GM21786 (cell line): ENCODE measurements at regions not wholly inside any gene's neighbourhood (a gene's known extent, or its start where the extent isn't known, plus 50 kb on each side); places are given as distances from the start of the nearest gene placed in this dataset.

ENCODE experiments used
- ATAC-seq: cut with Tn5 transposase; IDR thresholded peaks from one replicate; pipeline ENCODE4 v1.9.1; 2021; ENCODE audit not compliant: unreplicated experiment

DNA sequence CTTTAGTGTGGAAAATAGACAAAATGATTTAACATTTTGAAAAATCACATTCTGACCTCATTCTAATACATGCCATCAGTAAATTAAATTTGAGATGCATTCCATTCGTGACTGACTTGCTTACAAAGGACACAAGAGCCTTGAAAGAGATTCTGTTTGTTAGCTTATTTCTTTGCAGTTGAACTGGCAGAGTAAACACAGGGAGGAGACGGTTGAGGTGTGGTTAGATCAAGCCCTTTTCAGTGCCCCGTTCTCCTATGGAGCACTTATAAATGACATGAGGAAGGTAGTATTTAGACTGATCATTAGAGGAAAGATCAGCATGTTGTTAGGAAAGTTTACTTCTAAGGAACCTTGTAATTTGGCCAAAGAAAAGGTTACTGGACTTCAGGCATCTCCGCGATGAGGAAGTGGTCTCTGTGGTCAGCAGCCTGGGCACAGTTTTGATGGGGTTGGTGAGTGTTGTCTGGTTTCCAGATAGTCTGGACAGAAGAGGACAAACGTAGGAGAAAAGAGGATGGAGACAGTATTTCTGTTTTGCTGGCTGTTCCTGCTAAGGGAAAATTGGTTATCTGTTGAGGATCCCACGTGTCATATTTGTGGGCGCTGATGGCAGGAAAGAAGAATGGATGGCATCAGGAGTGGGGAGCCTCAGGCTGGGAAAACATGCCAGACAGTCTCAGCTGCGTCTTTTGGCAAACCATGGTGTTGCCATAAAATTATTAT lies 328.9 kb upstream of the TBL1XR1 start:
- ATAC-seq, result no peak

DNA sequence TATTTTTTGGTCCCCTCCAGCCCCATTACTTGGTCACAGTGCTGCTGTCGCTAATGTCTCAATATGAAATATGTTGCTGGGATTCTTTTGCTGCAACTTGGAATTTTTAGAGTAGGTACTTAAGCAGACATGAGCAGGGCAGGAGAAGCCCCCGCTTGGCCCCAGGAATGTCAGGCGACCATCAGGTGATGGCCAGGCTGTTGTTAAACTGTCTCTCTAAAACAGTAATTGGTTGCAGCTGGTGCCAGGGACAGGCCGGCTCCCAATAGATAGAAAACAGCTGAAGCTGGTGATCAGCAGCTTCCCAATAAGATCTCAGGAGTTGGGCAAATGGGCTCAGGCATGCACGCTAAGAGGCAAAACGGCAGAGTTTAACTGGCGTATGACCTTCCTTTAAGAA lies 329.9 kb upstream of the TBL1XR1 start:
- ATAC-seq, result no peak

DNA sequence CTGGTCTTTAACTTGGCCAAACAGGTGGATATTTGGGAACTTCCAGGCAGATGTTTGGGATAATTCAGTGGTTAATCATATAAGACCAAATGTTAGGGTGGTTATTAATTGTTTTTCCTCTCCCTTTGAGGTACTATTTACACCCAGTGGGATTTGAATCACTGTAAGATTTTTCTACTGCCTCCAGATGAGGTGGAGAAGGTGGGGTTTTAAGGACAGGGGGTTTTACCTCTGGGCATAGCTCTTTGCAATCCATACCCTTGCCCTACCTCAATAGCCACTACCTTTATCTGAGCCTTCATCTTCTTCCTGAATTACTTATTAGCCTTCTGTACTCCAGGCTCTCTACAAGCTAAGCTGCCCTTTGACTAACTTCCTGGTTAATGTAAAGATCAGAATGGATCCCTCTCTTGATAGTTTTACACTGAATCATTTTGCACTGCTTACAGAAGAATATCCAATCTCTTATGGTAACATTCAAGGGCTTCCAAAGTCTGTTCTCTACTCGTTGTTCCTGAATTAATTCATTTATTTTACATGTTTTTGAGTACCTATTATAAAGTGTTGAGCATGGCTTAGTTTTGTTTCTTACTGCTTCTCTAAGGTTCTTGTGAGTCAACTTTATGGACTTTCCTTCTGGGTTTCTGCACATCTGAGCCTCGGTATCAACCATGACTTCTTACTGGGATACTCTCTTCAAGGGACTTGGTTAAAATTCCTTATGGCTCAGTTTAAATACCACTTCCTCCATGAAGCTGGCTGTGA lies 331.2 kb upstream of the TBL1XR1 start:
- ATAC-seq, result no peak

DNA sequence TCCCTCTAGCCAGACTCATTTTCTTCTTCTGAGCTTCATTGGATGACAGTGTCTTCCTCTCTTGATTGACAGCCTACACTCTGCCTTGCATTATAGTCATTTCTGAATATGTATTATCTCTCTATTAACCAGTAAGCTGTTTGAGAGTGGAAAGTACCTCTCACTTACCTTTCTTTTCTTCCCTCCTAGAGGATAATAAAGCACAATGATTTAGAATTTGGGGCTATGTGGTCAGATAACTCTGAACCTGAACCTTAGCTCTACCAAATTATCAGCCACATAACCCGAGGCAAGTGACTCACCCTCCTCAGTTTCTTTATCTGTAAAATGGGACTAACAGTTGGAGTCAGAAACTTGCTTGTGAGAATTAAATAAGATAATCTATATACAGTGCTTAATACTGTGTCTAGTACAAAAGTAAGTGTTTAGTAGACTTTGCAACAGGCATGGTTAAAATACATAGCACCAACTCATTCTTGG lies 331.8 kb upstream of the TBL1XR1 start:
- ATAC-seq, result no peak

DNA sequence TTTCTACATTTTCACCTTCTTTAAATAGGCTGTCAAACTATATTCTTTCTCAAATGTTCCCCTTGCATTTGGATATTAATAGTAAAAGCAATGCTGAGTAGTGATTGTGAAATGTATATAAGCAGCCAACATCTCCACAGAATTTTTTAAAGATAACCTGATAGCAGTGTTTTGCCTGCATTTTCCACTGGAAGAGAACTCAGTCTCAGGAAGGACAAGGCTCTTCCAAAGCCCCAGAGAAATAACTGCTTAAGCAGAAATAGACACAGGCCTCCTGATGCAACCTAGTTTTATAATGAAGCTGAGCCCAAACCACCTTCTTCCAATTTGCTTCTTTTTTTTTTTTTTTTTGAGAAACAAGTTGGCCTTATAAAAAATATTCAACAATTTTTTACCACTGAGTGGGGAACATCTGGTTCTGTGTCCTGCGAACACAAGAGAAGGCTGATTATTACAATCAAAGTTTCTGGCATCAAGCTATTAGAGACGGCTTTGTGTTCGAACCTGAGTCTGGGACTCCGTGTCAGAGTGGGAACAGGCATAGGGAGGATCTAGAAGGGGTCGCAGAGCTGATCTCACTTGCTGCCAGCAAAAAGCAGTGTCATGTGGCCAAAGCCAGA lies 332.5 kb upstream of the TBL1XR1 start:
- ATAC-seq, result no peak

DNA sequence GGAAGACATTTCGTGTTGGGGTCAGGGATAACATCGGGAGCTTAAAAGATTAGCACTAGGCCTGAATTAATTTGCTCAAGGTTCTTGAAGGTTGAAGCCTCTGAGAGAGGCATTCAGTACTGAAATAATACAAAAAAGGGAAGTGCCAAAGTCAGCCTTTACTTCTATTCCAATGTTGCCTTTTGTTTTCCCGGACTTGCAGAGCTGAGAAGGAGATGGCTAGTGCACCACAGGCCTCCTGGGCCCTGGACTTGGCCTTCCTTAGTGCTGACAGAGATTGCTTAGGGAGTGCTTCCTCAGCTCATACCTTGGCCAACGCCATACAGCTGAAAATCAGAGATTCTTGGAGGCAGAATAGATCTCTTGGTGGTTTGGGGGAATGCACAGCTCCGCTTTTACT lies 333.6 kb upstream of the TBL1XR1 start:
- ATAC-seq, result no peak

DNA sequence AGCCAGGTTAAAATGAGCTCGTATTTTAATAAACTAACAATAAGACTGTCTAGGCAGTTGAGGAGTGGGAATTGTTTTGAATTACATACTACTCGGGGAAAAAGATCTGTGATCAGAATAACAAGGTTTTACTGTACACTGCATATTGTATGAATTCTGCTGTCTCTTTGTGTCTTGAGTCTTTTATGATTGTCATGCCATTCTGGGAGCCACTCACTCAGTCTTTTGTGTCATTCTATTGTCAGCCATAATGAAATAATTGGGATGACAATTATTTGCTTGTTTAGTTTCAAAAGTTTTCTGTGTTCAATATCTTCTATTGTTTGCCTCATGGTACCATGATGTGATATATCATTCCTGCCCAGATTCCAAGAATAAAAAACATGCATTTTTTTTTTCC lies 339.6 kb upstream of the TBL1XR1 start:
- no peak for ATAC-seq

DNA sequence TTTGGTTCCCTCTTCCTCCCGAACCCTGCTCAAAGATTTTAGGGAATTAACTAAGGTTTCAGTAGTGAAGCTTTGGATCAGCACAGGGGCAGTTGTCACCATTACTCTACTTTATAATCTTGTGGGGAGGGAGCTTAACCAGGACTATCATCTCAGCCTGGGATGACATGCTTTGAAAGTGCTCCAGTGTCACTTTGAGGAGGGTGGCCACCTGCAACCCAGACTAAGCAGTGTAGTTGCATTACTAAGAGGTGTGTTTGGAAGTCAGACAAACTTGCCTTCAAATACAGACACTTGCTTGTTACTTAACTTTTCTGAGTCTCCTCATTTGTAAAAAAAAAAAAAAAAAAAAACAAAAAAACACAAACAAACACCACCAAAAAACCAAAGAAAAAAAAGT lies 340.3 kb upstream of the TBL1XR1 start:
- ATAC-seq, result no peak

DNA sequence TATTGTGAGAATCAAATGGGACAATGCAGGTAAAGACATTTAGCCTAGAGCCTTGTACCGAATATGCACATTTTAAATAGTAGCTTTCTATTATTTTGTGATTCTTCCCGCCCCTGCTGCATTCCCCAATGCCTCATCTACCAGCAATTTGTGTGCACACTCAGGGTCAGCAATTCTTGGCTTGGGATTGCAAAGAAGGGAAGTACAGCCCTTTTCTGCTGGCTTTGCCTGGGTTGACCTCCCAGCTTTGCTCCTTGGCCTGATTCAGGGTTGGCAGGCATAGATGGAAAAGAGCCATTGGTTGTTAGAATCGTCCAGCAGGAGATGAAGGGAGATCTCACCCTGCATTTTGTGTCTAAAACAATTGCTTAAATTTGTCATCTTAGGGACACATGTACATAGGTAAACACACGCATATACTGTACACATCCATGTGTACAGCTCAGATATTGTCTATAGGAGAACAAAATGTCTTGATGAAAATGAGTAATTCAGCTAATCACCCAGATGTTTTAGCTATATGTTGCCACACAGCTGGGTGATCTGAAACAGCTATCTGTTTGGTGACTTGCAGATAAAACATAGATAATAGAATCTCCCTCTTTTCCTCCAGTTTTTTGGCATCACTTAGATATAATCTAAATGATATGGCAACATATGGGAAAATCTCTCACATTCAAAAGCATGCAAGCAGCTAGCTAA lies 340.9 kb upstream of the TBL1XR1 start:
- no peak for ATAC-seq

DNA sequence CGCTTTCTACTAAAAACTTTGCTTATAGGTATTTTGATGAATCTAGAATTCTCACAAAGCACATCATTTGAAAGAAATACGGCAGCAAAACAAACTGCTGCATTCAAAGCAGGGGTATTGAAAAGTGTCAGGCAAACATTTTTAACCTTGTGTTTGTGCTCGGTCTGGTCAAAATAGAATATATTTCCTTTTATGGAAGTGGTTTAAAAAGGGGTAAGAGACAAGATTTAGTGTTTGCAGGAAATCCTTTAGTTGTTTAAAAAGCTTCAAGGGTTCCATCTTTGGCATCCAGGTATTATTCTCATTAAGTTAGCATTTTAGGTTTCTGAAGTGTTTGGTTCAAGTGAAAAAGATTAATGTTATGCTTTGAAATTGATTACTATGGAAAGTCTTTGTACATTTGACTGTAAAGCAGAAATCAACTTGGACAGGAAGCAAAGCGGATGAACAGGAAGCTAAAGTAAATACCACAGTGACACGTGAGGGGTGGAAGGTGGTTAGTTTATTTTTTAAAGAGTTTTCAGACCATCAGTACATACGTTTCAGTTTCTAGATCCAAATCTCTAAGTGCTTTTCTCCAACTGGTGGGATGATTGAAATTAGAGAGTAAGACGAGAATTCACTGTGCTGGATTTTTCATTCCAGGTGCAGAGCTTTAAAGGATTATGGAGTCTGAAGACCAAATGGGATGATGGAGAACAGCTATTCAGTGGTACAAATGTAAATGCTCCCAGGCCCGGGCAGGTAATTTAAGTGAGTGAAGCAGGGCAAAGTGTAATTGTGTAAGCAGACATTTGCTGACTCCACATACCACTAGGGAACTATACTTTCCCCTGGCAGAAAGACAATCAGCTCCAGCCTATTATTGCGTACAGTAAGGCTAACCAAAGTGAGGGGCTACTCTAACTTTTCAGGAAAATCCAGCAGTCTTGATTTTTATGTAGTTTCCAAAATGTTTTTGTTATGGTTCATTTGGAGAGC lies 341.8 kb upstream of the TBL1XR1 start:
- peak; percentile 92 for ATAC-seq

DNA sequence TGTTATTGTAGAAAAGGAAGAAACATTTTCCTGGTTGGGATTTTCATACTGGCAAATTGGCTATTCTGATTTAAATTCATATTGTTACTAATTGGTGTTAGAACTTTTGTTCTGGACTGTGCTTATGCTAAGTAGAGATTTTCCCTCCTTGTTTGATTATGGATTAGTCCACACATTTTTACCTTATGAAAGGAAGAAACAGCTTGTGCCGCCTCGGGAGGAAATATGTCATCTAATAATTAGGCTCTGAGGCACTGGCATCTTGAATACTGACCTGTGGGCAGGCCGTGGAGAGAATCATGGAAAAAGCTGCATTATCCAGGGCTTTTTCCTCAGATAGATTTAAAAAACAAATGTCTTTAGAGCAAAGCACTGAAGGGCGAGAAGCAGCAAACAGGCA lies 344.3 kb upstream of the TBL1XR1 start:
- ATAC-seq, result no peak

DNA sequence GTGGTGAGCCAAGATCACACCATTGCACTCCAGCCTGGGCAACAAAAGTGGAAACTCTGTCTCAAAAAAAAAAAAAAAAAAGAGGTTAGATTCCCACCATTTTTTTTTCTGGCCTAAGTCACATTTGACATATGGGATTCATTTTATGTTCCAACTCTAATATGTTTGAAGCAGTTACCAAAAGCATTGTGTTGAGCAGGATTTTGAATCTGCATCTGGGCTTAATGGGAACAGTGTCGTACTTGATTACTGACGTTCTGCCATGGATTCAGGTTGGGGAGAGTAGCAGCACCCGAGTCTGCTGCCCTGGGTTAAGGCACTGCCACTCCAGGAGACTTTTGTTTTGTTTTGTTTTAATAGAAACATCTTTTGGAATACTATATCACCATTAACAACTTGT lies 348.7 kb upstream of the TBL1XR1 start:
- ATAC-seq, result no peak

DNA sequence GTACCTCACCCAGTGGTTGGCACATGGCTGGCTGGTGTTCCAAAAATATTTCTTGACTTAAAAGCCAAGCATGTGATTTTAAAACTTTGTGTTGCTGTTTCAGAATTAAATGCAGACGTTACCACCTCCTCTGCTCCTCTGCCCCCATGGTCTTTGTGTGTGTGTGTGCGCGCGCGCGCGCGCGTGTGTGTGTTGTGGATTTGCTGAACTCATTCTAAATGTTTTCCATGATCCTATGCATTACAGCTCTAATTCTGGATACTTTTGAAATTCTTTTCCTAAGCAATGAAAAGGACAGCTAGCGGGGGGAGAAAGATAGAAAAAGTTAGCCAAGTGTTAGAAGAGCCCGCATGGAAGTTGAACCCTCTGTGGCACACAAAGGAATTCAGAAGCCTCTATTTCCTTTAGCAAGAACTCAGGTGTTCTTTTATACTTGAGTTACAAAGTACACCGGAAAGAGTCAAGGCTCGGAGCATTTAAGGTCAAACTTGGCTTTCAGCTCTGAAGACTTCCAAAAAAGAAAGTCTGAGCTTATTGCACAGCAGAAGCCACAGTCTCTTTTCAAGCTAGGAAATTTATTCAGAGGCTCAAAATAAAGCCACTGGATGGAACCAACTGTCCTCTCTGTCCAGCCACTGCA lies 350.5 kb upstream of the TBL1XR1 start:
- ATAC-seq, result no peak

DNA sequence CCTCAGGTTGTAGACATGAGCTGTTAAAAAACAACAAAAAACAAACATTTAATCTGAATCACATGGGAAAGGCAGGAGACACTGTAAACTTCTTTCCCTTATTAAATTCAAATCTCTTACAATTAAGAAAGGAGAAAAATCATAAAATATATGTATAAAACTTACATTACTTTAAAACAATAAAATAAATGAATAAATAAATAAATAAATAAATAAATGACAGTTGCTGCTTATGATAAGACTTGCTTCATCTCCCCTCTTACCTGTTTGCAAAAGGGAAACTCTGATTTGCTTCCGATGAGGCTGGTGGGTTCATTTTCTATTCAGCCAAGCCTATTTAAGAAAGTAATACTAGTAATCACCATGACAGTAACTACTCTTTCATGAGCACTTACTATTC lies 353.4 kb upstream of the TBL1XR1 start:
- ATAC-seq, result no peak

DNA sequence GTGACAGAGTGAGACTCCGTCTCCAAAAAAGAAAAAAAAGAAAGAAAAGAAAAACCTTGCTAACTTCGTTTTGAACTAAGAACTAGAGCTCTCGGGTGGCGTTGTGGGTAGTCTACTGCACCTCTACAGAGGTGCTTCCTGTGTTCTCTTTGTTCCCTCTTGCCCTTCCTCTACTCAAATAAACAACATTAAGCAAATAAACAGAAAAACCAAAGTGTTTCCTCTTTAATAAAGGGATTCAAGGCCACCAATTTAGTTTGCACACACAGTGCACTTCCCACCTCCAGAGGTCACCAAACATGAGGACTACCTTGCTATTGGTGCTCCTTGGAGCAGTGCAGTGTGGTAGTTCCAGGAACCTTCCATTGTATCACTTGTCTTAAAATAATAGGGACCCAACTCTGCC lies 354.2 kb upstream of the TBL1XR1 start:
- ATAC-seq, result no peak

DNA sequence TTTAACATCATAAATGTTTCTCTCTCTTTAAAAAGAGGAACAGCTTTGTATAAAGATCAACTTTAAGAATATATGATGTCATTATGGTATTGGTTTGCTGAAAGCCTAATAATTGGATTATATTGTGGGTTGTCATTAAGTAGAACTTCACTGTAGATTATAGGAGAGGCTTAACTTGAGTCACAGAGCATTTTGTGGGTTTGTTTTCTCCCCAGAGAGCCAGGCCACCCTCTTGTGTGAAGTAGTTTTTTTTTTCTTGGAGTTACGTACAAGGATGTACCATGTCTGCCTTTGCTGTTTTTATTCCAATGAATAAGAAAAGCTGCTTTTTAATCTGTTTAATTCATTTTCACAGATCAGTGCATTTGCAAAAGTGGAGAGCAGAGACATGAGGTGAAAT lies 354.8 kb upstream of the TBL1XR1 start:
- ATAC-seq, result no peak

DNA sequence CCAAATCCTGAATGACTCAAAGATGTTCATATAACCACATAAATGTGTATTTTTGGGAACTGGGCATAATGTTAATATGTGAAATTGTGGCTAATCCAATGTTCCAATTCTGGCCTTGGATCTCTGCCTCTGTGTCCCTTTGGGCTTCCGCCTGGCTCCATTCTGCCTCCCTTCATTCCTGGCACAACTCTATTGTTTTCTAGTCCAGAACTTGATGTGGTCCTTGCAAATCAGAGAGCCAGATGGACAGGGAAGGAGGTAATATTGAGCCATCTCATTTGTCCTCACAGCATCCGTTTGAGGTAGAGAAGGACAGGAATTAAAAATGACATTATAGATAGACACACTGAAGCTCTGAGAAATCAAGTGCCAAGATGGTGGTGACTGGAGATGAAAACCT lies 355.7 kb upstream of the TBL1XR1 start:
- no peak for ATAC-seq

DNA sequence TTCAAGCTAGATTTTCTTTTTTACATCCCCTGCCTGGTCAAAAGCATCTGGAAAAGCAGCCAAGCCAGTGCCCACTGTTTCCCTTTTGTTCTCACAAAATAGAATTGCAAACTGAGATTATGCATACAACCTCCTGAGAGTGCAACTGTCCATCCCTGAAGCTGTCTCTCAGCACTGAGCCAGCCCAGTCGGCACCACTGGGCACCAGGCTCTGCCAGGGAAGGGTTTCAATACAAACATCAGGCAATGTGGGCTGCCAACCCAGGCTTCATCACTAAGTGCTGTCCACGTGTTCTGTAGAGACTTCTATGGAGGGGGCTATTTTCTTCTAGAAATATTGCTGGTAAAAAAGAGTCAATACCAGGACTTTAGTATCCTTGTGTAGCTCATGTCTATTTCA lies 356.3 kb upstream of the TBL1XR1 start:
- no peak for ATAC-seq

DNA sequence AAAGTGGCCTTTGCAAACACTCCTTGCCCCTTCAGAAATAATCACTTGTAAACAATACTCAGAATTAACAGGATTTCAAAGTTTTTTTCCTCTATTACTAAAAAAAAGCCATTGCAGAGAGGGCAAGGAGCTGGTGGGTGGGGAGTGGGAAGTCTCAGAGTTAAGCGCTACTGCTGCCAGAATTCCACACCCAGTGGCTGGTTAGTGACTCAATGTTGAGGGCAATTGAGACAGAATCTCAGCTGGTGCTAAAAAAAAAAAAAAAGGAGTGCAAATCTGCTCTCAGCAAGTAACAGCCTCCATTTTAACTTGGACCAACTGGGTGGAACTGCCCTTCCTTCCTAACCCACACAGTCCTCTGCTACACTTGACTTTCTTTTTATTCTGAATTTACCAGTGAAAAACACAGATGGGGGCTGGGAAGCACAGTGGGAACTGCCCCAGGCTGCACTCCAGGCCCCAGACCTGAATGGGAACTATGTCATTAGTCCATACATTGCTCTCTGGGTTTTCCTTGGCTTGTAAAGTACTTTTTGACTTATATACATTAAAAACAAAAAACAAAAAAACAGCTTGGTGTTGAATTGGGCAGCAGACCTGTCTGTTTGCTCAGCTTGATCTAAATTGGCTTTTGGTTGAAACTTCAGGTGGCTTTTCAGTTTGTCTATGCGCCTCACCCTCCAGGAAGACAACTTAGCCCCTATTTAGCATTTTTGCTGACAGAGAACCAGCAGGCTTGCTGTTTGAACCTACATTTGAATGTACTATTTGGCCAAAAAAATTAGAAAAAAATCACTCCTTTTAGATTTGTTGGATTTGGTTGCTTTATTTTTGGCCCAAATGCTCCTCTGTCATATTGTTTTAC lies 357.8 kb upstream of the TBL1XR1 start:
- ATAC-seq, result no peak
